Limb (tissue), 2 donors: ENCODE measurements at regions not wholly inside any gene's neighbourhood (a gene's known extent, or its start where the extent isn't known, plus 50 kb on each side); places are given as distances from the start of the nearest gene placed in this dataset.
"Not testable (repeated sequence)": the region's sequence is repeated elsewhere in the genome, so short reads cannot be mapped to it uniquely, and the experiment has no call there.

Experiments
- DNase-seq, 2 donors: peaks; one replicate each; pipeline ENCODE4 v3.0.0-alpha.2; 2016; ENCODE audit errors: extremely low spot score in 2 of 2

DNA sequence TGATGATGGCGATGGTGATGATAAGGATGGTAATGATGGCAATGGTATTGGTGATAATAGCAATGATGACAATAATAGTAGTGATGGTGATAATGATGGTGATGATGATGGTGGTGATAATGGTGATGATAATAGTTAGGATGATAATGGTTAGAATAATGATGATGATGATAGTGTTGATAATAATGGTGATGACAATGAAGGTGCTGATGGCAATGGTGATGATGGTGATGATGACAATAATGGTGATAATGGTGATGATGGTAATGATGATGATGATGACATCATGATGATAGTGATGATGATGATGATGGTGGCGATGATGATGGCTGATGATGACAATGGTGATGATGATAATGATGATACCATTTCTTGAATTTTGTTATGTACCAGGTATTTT, 309.9 kb downstream of the MIAT start:
- no peak for DNase-seq

GRCh38 chr22:26968859-26969523, 311.6 kb downstream of the MIAT start:
- DNase-seq: no peak

- DNase-seq: no peak
Measured at GRCh38 chr22:26970809-26971394, 313.5 kb downstream of the MIAT start.

DNA sequence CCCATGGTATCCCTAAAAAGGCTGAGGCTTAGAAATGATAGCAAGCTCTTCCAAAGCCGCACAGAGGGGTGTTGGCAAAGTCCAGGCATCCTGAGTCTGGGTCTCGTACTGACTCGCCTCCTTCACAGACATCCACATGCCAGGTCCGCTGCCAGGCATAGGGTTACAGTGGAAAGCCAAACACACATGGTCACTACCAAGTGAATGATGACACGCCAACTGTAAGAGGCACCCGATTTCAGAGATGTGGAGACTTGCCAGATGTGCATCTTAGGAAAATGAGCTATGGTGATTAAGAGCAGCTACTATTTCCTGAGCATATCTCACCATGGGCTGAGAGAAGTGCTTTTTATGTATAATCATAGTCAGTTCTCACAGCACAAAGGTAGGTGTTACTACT, 314.9 kb downstream of the MIAT start:
- no peak for DNase-seq

DNA sequence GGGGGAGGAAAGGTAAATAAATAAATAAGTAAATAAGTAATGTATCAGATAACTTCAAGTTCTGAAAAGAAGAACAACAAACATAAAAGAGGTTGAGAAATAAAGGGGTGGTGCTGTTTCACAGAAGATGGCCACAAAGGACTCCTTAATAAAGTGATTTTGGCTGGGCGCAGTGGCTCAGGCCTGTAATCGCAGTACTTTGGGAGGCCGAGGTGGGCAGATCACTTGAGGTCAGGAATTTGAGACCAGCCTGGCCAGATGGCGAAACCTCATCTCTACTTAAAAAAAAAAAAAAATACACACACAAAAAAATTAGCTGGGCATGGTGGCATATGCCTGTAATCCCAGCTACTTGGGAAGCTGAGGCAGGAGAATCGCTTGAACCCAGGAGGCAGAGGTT, 315.5 kb downstream of the MIAT start:
- not testable (repeated sequence) for DNase-seq

DNA sequence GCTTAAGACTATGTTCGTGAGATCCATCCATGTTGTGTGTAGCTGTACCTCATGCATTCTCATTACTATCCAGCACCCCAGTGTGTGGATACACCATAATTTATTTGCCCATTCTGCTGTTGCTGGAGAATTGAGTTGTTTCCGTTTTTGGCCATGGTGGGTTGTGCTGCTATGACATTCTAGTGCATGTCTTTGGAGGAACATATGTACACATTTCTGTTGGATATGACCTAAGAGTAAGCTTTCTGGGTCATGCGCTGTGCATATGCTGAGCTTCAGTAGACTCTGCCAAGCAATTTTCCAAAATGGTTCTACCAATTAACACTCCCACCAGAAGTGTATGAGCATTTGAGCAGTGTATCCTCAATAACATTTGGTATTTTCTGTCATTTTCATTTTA, 316.6 kb downstream of the MIAT start:
- DNase-seq: no peak

GRCh38 chr22:26974914-26975803, 317.8 kb downstream of the MIAT start:
- DNase-seq: no peak

DNA sequence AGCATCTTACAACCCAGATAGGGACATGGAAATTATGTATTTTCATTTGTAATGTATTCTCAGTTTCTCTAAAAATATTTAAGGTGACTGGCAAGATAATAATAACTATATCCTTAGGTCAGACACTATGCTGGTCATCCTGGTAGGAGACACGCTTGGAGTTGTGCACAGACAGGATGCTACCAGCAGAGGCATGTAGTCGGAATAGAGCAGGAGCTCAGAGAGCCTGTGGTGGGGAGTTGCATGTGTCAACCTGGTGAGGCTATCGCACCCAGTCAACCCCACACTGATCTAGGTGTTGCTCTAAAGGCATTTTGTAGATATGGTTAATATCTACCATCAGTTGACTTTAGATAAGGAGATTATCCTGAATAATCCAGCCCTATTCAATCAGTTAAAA, 318.5 kb downstream of the MIAT start:
- no peak for DNase-seq

- no peak for DNase-seq
Measured at GRCh38 chr22:26977741-26978376, 320.5 kb downstream of the MIAT start.

DNA sequence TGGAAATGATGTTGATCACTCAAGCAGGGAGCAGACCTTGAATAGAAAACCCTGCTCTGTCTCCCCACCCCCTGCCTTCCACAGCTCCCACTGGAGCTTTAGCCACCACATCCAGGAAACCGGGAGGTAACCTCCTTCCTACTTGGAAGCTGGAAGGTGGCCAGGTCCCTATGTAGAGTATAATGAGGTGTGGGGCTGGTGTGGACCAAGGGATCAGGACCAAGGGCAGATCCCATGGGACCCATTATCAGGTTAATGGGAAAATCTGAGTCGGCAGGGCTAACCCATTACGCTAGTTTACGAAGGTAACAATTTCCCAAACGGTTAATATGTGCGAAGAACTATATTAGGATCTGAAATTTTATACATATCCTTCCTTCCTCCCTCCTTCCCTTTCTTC, 321.9 kb downstream of the MIAT start:
- no peak for DNase-seq

DNA sequence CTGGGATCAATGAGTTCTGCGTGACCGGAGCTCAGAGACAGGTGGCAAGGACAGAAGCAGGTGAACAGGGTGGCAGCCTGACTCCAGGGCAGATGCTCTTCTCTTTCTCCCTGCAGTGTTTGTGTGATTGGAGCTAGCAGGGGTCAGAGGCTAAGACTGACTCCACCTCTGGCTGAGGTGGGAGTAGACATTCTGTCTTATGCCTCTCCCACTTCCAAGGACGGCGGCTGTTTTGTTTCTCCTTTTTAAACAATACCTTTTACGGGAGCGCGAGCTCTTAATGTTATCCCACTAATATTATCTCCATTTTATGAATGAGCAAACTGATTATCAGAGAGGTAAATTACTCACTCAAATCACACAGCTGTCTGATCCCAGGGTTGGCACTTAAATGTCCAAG, 323.7 kb downstream of the MIAT start:
- no peak for DNase-seq

DNA sequence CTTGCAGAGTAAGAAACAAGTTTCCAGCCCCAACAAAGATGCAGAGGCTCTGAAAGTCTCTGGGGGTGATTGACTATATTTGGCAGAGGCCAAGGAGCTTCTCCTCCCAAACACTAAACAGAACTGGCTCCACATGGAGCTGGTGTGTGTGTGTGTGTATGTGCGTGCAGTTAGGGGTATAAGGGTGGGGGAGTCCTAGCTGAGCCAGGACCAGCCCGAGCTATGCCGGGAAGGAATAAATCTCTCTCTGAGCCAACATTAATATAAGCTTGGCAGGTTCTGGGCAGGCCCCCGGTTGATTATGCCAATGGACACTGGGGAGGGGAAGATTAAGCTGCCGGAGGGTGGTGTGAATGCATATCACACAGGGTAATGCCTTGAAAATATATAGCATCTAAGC, 324.2 kb downstream of the MIAT start:
- DNase-seq: peak in 1 of 2 donors; percentile 60

DNA sequence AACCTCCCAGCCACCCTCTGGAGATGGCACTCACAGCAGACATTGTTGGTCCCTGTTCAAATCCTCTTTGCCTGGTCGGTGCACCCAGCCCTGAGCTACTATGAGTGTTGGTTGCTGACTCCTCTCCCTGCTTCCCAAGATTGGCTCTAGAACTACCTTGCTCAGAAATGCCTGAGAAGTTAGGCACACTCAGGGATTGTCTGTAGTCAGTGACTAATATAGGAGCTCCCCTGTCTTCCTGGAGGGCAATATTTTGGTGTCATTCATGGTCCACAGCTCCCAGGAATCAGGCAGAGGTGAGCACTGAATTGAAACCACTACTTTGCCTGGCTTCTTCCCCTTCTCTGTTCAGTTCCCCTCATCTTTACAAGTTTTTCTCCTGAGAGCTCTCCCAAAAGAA, 325.9 kb downstream of the MIAT start:
- DNase-seq: no peak

DNA sequence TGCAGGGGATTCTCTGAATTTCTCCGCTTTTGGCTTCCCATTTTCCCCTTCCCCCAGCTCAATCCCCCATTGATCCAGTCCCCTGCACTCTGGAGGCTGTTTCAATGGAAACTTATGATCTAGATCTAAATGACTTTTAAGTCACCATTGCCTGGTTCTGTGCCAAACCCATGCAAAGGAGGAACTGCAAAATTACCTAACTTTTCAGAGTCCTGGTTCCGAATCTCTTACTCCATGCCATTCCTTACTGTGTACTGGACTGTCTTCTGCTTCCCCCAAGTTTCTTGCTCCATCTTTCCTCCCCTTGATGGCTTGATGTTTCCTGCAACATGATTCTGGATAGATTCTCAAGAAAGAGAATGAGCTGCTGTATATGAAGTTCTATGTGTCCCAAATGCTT, 327.8 kb downstream of the MIAT start:
- DNase-seq: no peak

DNA sequence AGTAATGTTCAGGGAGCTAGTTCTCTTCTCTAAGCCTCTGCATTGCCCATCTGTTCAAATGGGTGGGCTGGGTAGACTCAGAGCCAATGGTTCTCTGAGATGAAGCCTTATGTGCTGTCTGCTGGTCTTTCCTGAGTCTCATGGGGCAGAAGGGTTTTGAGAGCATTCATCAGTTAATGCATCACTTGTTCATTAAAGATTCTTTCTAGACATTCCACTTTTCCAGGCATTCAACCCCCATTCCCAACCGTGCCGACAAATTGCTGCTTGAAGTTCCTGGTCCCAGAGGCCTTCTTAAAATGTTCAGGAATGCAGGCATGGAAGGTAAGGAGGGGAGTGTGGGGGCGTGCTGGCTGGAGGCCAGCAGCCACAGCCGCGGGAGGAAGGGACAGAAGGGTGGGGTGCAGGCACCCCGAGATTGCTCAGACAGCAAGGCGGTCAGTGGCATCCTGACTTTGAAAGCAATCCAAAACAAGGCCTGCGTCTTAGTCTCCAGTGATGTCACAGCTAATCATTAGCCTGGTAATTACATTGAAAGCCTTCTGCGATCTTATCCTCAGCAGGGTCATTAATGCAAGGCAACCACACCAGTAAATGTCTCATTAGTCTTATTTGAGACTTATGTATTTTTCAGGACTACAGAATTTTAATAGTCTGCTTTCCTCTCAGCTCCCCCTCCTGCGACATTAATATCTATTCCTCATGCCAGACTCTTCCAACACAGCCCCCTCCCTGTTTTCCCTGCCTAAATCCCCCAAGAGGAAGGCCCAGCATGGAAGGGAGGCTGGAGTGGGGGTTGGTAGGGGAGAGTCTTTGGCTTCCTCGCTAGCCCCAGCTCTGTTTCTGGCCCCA, 328.8 kb downstream of the MIAT start:
- peak; percentile 74 to 77 for DNase-seq

GRCh38 chr22:26986884-26987283, 329.5 kb downstream of the MIAT start:
- no peak for DNase-seq

DNA sequence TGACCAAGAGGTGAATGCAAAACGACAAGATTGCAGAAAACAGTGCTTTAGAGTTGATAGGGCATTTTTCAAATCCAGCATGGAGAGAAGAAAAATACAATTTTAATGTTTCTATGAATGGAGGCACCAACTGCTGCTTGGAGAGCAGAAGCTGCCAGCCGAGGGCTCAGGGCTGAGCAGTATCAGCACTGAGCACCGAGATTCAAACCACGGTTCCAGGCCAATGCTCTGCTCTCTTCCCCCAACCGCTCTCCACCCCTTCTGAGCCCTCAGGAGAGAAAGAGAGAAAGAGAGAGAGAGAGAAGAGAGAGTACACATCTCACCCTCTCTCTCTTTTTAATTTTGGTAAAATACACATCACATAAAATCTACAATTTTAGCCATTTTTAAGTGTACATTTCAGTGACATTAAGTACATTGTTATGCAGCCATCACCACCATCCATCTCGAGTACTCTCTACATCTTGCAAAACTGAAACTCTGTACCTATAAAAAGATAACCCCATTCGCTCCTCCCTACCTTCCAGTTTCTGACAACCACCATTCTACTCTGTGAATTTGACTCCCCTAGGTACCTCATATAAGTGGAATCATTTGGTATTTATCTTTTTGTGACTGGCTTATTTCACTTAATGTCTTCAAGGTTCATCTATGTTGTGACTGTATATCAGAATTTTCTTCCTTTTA, 333.3 kb downstream of the MIAT start:
- no peak for DNase-seq

- DNase-seq: no peak
Measured at GRCh38 chr22:26992556-26992955, 335.2 kb downstream of the MIAT start.

DNA sequence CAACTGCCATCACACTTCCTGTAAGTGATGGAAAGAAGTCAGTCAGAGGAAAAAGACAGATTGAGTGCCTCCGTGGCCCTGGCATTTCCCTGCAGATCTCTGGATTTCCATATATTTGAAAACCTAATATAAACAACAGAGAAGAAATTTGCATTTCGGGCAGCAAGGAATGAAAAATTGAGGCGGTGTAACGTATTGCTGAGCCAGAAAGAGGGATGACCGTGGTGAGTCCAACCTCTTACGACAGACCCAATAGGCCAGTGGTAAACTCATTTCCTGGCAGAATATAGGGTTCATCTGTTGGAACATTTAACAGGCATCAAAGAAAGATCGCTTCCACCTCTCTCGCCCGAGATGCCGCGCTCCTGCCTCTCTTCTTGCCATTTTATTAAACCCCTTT, 336.5 kb downstream of the MIAT start:
- DNase-seq: no peak

DNA sequence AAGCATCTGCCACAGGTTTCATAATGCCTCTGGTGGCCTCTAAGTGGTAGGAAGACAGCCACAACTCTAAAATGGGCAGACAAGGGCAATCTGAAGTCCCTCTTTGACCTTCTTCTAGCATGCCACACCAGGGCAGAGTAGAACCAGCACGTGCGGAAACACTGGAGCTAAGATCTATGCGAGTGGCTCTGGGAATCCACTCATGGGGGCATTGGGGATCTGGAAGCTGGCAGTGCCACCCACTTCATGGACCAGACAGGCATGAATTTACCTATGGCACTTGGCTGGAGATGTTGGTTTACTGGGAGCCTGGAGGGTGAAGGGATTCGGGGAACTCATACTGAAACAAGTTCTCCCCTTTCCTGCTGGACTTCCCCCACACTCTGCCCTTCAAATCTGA, 337.4 kb downstream of the MIAT start:
- no peak for DNase-seq

DNA sequence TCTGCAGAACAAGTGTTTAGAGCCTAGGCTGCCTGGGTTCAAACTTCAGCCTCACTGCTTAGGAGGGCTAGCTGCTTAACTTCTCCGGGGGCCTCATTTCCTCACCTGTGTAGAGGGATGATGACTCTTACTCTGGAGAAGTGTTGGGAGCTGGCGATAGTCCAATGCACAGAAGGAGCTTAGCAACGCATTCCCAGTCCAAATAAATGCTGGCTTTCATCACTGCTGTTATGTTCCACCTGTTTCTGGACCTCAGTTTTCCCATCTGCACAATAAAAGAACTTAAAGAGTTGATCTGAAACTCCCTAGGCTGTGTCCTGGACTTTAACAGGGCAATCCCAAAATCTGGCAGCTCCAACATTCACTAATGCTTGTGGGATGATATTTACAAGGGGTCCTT, 337.8 kb downstream of the MIAT start:
- peak; percentile 40 to 54 for DNase-seq
